HEK293 (cell line): ENCODE measurements at regions not wholly inside any gene's neighbourhood (a gene's known extent, or its start where the extent isn't known, plus 50 kb on each side); places are given as distances from the start of the nearest gene placed in this dataset.

Experiments
- ELK4 ChIP-seq: IDR thresholded peaks from 2 replicates; pipeline ENCODE4 v1.6.1; 2011; ENCODE audit warnings: mild to moderate bottlenecking, low read depth, low read length, borderline replicate concordance
- GLIS2 ChIP-seq: fragments of 450-650 bp; formaldehyde crosslinking; IDR thresholded peaks from 2 replicates; pipeline ENCODE4 v1.5.1; 2016; ENCODE audit warnings: missing biosample characterization, missing genetic modification characterization
- HOXD13 ChIP-seq: sonication (generic); formaldehyde crosslinking; IDR thresholded peaks from 2 replicates; pipeline ENCODE4 v1.8.0; 2022; ENCODE audit warnings: missing genetic modification reagents, borderline replicate concordance
- KLF1 ChIP-seq: fragments of 450-650 bp; formaldehyde crosslinking; IDR thresholded peaks from 2 replicates; pipeline ENCODE4 v1.5.1; 2016; ENCODE audit warnings: missing biosample characterization, missing genetic modification characterization
- KLF16 ChIP-seq: fragments of 450-650 bp; formaldehyde crosslinking; IDR thresholded peaks from 2 replicates; pipeline ENCODE4 v1.5.1; 2017; ENCODE audit warnings: missing biosample characterization, missing genetic modification characterization
- SCRT1 ChIP-seq: fragments of 450-650 bp; formaldehyde crosslinking; IDR thresholded peaks from 2 replicates; pipeline ENCODE4 v1.5.1; 2016; ENCODE audit warnings: missing biosample characterization, missing genetic modification characterization, borderline replicate concordance
- SETDB1 ChIP-seq: IDR thresholded peaks from one replicate; pipeline ENCODE4 v1.6.1; 2017; ENCODE audit warnings: mild to moderate bottlenecking, low read length, moderate library complexity, mixed read lengths; ENCODE audit not compliant: insufficient read length
- ZEB2 ChIP-seq: fragments of 450-650 bp; formaldehyde crosslinking; IDR thresholded peaks from 2 replicates; pipeline ENCODE4 v1.5.1; 2016; ENCODE audit warnings: missing biosample characterization, missing genetic modification characterization
- ZFP69B ChIP-seq: fragments of 450-650 bp; formaldehyde crosslinking; IDR thresholded peaks from 2 replicates; pipeline ENCODE4 v1.5.1; 2016; ENCODE audit warnings: missing biosample characterization, missing genetic modification characterization
- ZNF133 ChIP-seq: fragments of 450-650 bp; formaldehyde crosslinking; IDR thresholded peaks from 2 replicates; pipeline ENCODE4 v1.5.1; 2016; ENCODE audit warnings: missing biosample characterization, missing genetic modification characterization
- ZNF146 ChIP-seq: fragments of 450-650 bp; formaldehyde crosslinking; IDR thresholded peaks from 2 replicates; pipeline ENCODE4 v1.5.1; 2016; ENCODE audit warnings: missing biosample characterization, missing genetic modification characterization
- ZNF157 ChIP-seq: fragments of 450-650 bp; formaldehyde crosslinking; IDR thresholded peaks from 2 replicates; pipeline ENCODE4 v1.5.1; 2016; ENCODE audit warnings: missing biosample characterization, missing genetic modification characterization
- ZNF174 ChIP-seq: fragments of 450-650 bp; formaldehyde crosslinking; IDR thresholded peaks from 2 replicates; pipeline ENCODE4 v1.5.0; 2017; ENCODE audit warnings: missing biosample characterization, mild to moderate bottlenecking, missing genetic modification characterization
- ZNF202 ChIP-seq: fragments of 450-650 bp; formaldehyde crosslinking; IDR thresholded peaks from 2 replicates; pipeline ENCODE4 v1.5.1; 2016; ENCODE audit warnings: missing biosample characterization, missing genetic modification characterization, borderline replicate concordance
- ZNF24 ChIP-seq: fragments of 450-650 bp; formaldehyde crosslinking; IDR thresholded peaks from 2 replicates; pipeline ENCODE4 v1.5.1; 2016; ENCODE audit warnings: missing biosample characterization, missing genetic modification characterization
- ZNF362 ChIP-seq: fragments of 450-650 bp; formaldehyde crosslinking; IDR thresholded peaks from 2 replicates; pipeline ENCODE4 v1.5.1; 2016; ENCODE audit warnings: missing biosample characterization, missing genetic modification characterization
- ZNF416 ChIP-seq: fragments of 450-650 bp; formaldehyde crosslinking; IDR thresholded peaks from 2 replicates; pipeline ENCODE4 v1.5.1; 2016; ENCODE audit warnings: missing biosample characterization, missing genetic modification characterization
- ZNF530 ChIP-seq: fragments of 450-650 bp; formaldehyde crosslinking; IDR thresholded peaks from 2 replicates; pipeline ENCODE4 v1.5.1; 2016; ENCODE audit warnings: low read depth, missing biosample characterization, missing genetic modification characterization
- ZNF544 ChIP-seq: fragments of 450-650 bp; formaldehyde crosslinking; IDR thresholded peaks from 2 replicates; pipeline ENCODE4 v1.5.0; 2017; ENCODE audit warnings: missing biosample characterization, missing genetic modification characterization
- ZNF555 ChIP-seq: fragments of 450-650 bp; formaldehyde crosslinking; conservative IDR thresholded peaks from 2 replicates; pipeline ENCODE4 v1.5.1; 2017; ENCODE audit warnings: missing biosample characterization, mild to moderate bottlenecking, missing genetic modification characterization, inconsistent platforms
- ZNF561 ChIP-seq: fragments of 450-650 bp; IDR thresholded peaks from 2 replicates; pipeline ENCODE4 v1.5.1; 2018; ENCODE audit warnings: missing biosample characterization, missing genetic modification characterization, borderline replicate concordance
- ZNF610 ChIP-seq: fragments of 450-650 bp; formaldehyde crosslinking; IDR thresholded peaks from 2 replicates; pipeline ENCODE4 v1.5.1; 2016; ENCODE audit warnings: missing biosample characterization, missing genetic modification characterization, borderline replicate concordance
- ZNF660 ChIP-seq: fragments of 450-650 bp; IDR thresholded peaks from 2 replicates; pipeline ENCODE4 v1.5.1; 2018; ENCODE audit warnings: missing biosample characterization, mild to moderate bottlenecking, missing genetic modification characterization
- ZNF664 ChIP-seq: fragments of 450-650 bp; formaldehyde crosslinking; IDR thresholded peaks from 2 replicates; pipeline ENCODE4 v1.5.1; 2016; ENCODE audit warnings: missing biosample characterization, missing genetic modification characterization
- ZSCAN16 ChIP-seq: fragments of 450-650 bp; formaldehyde crosslinking; IDR thresholded peaks from 2 replicates; pipeline ENCODE4 v1.5.1; 2016; ENCODE audit warnings: missing biosample characterization, missing genetic modification characterization
- TF ChIP-seq, protein P1 (sequence below): fragments of 450-650 bp; formaldehyde crosslinking; IDR thresholded peaks from 2 replicates; pipeline ENCODE4 v1.5.1; 2017; ENCODE audit warnings: missing biosample characterization, missing genetic modification characterization
- TF ChIP-seq, protein P2 (sequence below): fragments of 450-650 bp; formaldehyde crosslinking; IDR thresholded peaks from 2 replicates; pipeline ENCODE4 v1.5.1; 2016; ENCODE audit warnings: missing biosample characterization, missing genetic modification characterization
- TF ChIP-seq, protein P3 (sequence below): fragments of 450-650 bp; formaldehyde crosslinking; IDR thresholded peaks from 2 replicates; pipeline ENCODE4 v1.5.1; 2016; ENCODE audit warnings: missing biosample characterization, missing genetic modification characterization

- TF ChIP-seq GLIS2 (tag by site-specific recombination): no peak
- no peak for TF ChIP-seq ZNF362 (tag by site-specific recombination)
- TF ChIP-seq, protein P1, sequence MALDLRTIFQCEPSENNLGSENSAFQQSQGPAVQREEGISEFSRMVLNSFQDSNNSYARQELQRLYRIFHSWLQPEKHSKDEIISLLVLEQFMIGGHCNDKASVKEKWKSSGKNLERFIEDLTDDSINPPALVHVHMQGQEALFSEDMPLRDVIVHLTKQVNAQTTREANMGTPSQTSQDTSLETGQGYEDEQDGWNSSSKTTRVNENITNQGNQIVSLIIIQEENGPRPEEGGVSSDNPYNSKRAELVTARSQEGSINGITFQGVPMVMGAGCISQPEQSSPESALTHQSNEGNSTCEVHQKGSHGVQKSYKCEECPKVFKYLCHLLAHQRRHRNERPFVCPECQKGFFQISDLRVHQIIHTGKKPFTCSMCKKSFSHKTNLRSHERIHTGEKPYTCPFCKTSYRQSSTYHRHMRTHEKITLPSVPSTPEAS (tag by site-specific recombination): no peak
- TF ChIP-seq ZNF157 (tag by site-specific recombination): no peak
- TF ChIP-seq HOXD13 (CRISPR knock-in tag): no peak
- no peak for TF ChIP-seq ZNF202
- TF ChIP-seq SCRT1: no peak
- TF ChIP-seq ZNF146 (tag by site-specific recombination): 0 out of 2 replicates have a peak, but pooled peaks have one; percentile 41
- TF ChIP-seq ZNF660 (tag by site-specific recombination): no peak; the same call in 1 of the 2 replicates
- TF ChIP-seq ZNF24 (tag by site-specific recombination): peak; percentile 82
- no peak for TF ChIP-seq ZSCAN16
- TF ChIP-seq, protein P2, sequence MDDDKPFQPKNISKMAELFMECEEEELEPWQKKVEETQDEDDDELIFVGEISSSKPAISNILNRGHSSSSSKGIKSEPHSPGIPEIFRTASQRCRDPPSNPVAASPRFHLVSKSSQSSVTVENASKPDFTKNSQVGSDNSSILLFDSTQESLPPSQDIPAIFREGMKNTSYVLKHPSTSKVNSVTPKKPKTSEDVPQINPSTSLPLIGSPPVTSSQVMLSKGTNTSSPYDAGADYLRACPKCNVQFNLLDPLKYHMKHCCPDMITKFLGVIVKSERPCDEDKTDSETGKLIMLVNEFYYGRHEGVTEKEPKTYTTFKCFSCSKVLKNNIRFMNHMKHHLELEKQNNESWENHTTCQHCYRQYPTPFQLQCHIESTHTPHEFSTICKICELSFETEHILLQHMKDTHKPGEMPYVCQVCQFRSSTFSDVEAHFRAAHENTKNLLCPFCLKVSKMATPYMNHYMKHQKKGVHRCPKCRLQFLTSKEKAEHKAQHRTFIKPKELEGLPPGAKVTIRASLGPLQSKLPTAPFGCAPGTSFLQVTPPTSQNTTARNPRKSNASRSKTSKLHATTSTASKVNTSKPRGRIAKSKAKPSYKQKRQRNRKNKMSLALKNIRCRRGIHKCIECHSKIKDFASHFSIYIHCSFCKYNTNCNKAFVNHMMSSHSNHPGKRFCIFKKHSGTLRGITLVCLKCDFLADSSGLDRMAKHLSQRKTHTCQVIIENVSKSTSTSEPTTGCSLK (tag by site-specific recombination): no peak
- TF ChIP-seq ZFP69B (tag by site-specific recombination): no peak; the same call in 1 of the 2 replicates
- no peak for TF ChIP-seq ZNF416 (tag by site-specific recombination)
- TF ChIP-seq ZNF174 (tag by site-specific recombination): no peak
- TF ChIP-seq ZNF555: no peak
- no peak for TF ChIP-seq ZNF664 (tag by site-specific recombination)
- TF ChIP-seq ZNF133 (tag by site-specific recombination): no peak
- no peak for TF ChIP-seq ZNF610 (tag by site-specific recombination)
- no peak for TF ChIP-seq ZNF530 (tag by site-specific recombination)
- TF ChIP-seq ZEB2 (tag by site-specific recombination): peak; percentile 80
- TF ChIP-seq KLF16: no peak
- TF ChIP-seq ELK4: no peak
- no peak for TF ChIP-seq KLF1
- no peak for TF ChIP-seq ZNF544 (tag by site-specific recombination)
- TF ChIP-seq, protein P3, sequence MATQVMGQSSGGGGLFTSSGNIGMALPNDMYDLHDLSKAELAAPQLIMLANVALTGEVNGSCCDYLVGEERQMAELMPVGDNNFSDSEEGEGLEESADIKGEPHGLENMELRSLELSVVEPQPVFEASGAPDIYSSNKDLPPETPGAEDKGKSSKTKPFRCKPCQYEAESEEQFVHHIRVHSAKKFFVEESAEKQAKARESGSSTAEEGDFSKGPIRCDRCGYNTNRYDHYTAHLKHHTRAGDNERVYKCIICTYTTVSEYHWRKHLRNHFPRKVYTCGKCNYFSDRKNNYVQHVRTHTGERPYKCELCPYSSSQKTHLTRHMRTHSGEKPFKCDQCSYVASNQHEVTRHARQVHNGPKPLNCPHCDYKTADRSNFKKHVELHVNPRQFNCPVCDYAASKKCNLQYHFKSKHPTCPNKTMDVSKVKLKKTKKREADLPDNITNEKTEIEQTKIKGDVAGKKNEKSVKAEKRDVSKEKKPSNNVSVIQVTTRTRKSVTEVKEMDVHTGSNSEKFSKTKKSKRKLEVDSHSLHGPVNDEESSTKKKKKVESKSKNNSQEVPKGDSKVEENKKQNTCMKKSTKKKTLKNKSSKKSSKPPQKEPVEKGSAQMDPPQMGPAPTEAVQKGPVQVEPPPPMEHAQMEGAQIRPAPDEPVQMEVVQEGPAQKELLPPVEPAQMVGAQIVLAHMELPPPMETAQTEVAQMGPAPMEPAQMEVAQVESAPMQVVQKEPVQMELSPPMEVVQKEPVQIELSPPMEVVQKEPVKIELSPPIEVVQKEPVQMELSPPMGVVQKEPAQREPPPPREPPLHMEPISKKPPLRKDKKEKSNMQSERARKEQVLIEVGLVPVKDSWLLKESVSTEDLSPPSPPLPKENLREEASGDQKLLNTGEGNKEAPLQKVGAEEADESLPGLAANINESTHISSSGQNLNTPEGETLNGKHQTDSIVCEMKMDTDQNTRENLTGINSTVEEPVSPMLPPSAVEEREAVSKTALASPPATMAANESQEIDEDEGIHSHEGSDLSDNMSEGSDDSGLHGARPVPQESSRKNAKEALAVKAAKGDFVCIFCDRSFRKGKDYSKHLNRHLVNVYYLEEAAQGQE (tag by site-specific recombination): no peak
- TF ChIP-seq ZNF561 (tag by site-specific recombination): no peak
- TF ChIP-seq SETDB1: no peak
- TF ChIP-seq, all 188 proteins: peak for 33
These were observed 190.6 kb upstream of the MSX2 start (continued) for GRCh38 chr5:174533751-174534241.
